ENCODE measurements at regions not wholly inside any gene's neighbourhood (a gene's known extent, or its start where the extent isn't known, plus 50 kb on each side); places are given as distances from the start of the nearest gene placed in this dataset.

DNA sequence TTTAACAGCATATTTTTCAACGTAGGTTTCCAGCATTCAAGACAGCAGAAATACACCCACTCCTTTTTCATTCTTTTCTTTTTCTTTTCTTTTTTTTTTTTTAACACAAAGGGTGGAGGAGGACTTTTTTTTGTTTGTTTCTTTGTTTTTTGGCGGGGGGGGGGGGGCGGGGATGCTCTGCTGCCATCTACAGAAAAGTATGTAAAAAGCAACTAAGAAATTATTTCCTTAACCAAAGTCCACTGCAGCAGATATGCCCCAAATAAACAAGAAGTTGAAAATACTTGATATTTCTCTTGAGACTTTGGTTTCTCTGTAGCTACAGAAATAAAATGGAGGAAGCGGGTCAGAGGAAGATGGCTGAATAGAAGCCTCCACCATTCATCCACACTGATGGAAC, 63.2 kb upstream of the PBDC1 start:
- TF ChIP-seq, protein P1, sequence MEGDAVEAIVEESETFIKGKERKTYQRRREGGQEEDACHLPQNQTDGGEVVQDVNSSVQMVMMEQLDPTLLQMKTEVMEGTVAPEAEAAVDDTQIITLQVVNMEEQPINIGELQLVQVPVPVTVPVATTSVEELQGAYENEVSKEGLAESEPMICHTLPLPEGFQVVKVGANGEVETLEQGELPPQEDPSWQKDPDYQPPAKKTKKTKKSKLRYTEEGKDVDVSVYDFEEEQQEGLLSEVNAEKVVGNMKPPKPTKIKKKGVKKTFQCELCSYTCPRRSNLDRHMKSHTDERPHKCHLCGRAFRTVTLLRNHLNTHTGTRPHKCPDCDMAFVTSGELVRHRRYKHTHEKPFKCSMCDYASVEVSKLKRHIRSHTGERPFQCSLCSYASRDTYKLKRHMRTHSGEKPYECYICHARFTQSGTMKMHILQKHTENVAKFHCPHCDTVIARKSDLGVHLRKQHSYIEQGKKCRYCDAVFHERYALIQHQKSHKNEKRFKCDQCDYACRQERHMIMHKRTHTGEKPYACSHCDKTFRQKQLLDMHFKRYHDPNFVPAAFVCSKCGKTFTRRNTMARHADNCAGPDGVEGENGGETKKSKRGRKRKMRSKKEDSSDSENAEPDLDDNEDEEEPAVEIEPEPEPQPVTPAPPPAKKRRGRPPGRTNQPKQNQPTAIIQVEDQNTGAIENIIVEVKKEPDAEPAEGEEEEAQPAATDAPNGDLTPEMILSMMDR (IDR thresholded peaks at IDR 0.05; ENCODE audit: borderline replicate concordance, extremely low read depth, low read length, poor library complexity, severe bottlenecking), result no peak
- TF ChIP-seq EZH2 (IDR thresholded peaks at IDR 0.05; ENCODE audit: borderline replicate concordance, low read depth, low read length, severe bottlenecking), result no peak

Data from DND-41 (cell line).